ENCODE measurements at regions not wholly inside any gene's neighbourhood (a gene's known extent, or its start where the extent isn't known, plus 50 kb on each side); places are given as distances from the start of the nearest gene placed in this dataset.

- POLR2A ChIA-PET = no interaction called here
- Histone ChIP-seq H3K27me3 (replicated peaks in 2 of 5; ENCODE audit: control insufficient read depth in 4 of 5, insufficient read depth in 5 of 5, low read length in 4 of 5) (no peaks in the 10 kb centered on the region), H3K4me1 (ENCODE audit: control extremely low read depth in 1 of 4, control insufficient read depth in 4 of 4, insufficient read depth in 4 of 4, low read length in 3 of 4) (no peaks in the 10 kb centered on the region), H3K9me3 (ENCODE audit: control extremely low read depth in 1 of 5, control insufficient read depth in 4 of 5, insufficient read depth in 2 of 5, low read depth in 1 of 5, low read length in 4 of 5) (no peaks in the 10 kb centered on the region), H3K4me3 (ENCODE audit: control insufficient read depth in 1 of 7, extremely low read depth in 1 of 7, insufficient read depth in 4 of 7, low read depth in 2 of 7, low read length in 6 of 7) (no peak overlapping the region), H3K27ac (ENCODE audit: insufficient read depth in 1 of 2, low read depth in 1 of 2, low read length in 2 of 2, poor library complexity in 1 of 2, severe bottlenecking in 2 of 2) (no peak overlapping the region), H3K36me3 (ENCODE audit: control insufficient read depth in 4 of 4, insufficient read depth in 4 of 4, low read length in 3 of 4) (no peaks in the 10 kb centered on the region)
- 100% methylated on average over 3 of the region's 5 CpGs for WGBS (ENCODE audit: insufficient coverage)
- CTCF ChIA-PET = interaction anchor here (0.5 kb wide), 1 partner anchor 339 kb away, joined by 3 read pairs; no protein-coding TSS in a partner anchor
- DNase-seq = no peak
Observed at GRCh38 chr11:110858547-110858921, 146.3 kb upstream of the ARHGAP20 start.

DNA sequence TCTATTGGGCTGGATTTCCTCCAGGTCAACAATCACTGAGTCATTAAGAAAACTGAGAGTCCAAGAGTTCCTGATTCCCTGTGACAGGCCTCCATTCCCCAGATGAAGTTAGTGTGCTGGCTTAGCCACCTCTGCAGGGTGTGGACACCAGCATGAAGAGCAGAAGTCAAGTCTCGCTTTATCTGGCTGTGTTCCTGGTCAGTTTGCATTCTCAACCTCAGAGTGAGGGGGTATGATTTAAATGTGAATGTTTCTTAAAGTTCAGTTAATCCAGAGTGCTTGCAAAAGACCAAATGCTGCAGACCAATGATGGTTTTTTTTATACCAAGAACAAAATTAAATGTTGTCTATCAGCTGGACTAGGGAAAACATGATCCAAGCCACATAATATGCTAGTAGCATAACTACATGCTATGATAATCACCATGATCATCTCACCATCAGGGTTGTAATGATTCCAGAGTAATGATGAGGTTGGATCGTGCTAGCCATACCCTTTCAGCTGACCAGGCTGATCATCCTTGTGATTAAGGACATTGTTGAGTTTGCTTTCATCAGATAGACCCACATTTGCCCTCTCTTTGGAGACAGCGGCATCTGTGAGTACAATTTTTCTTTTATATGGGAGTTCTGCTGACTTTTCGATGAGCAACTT is 145.8 kb upstream of the ARHGAP20 start:
- Histone ChIP-seq H3K9me3 (ENCODE audit: control extremely low read depth in 1 of 5, control insufficient read depth in 4 of 5, insufficient read depth in 2 of 5, low read depth in 1 of 5, low read length in 4 of 5) (no peaks in the 10 kb centered on the region), H3K36me3 (ENCODE audit: control insufficient read depth in 4 of 4, insufficient read depth in 4 of 4, low read length in 3 of 4) (no peaks in the 10 kb centered on the region), H3K4me1 (ENCODE audit: control extremely low read depth in 1 of 4, control insufficient read depth in 4 of 4, insufficient read depth in 4 of 4, low read length in 3 of 4) (no peaks in the 10 kb centered on the region), H3K27me3 (replicated peaks in 2 of 5; ENCODE audit: control insufficient read depth in 4 of 5, insufficient read depth in 5 of 5, low read length in 4 of 5) (no peaks in the 10 kb centered on the region), H3K27ac (ENCODE audit: insufficient read depth in 1 of 2, low read depth in 1 of 2, low read length in 2 of 2, poor library complexity in 1 of 2, severe bottlenecking in 2 of 2) (no peak overlapping the region), H3K4me3 (ENCODE audit: control insufficient read depth in 1 of 7, extremely low read depth in 1 of 7, insufficient read depth in 4 of 7, low read depth in 2 of 7, low read length in 6 of 7) (no peak overlapping the region)
- 96% methylated on average over 4 of the region's 4 CpGs for WGBS (ENCODE audit: insufficient coverage)
- POLR2A ChIA-PET = no interaction called here
- CTCF ChIA-PET = no interaction called here
- no peak for DNase-seq

- Histone ChIP-seq H3K4me1 (ENCODE audit: control extremely low read depth in 1 of 4, control insufficient read depth in 4 of 4, insufficient read depth in 4 of 4, low read length in 3 of 4) (no peaks in the 10 kb centered on the region), H3K27ac (ENCODE audit: insufficient read depth in 1 of 2, low read depth in 1 of 2, low read length in 2 of 2, poor library complexity in 1 of 2, severe bottlenecking in 2 of 2) (no peak overlapping the region), H3K4me3 (ENCODE audit: control insufficient read depth in 1 of 7, extremely low read depth in 1 of 7, insufficient read depth in 4 of 7, low read depth in 2 of 7, low read length in 6 of 7) (no peak overlapping the region), H3K36me3 (ENCODE audit: control insufficient read depth in 4 of 4, insufficient read depth in 4 of 4, low read length in 3 of 4) (no peaks in the 10 kb centered on the region), H3K27me3 (replicated peaks in 2 of 5; ENCODE audit: control insufficient read depth in 4 of 5, insufficient read depth in 5 of 5, low read length in 4 of 5) (no peaks in the 10 kb centered on the region), H3K9me3 (ENCODE audit: control extremely low read depth in 1 of 5, control insufficient read depth in 4 of 5, insufficient read depth in 2 of 5, low read depth in 1 of 5, low read length in 4 of 5) (no peaks in the 10 kb centered on the region)
- no peak for DNase-seq
- WGBS (ENCODE audit: insufficient coverage) = 100% methylated on average over 1 of the region's 3 CpGs
- POLR2A ChIA-PET = no interaction called here
- CTCF ChIA-PET = no interaction called here
Observed at GRCh38 chr11:110856996-110857812, 145.0 kb upstream of the ARHGAP20 start.

- no peak overlapping the region for H3K4me3 ChIP-seq (ENCODE audit: control insufficient read depth in 1 of 7, extremely low read depth in 1 of 7, insufficient read depth in 4 of 7, low read depth in 2 of 7, low read length in 6 of 7)
- H3K9me3 ChIP-seq (ENCODE audit: control extremely low read depth in 1 of 5, control insufficient read depth in 4 of 5, insufficient read depth in 2 of 5, low read depth in 1 of 5, low read length in 4 of 5) = no peaks in the 10 kb centered on the region
- no peaks in the 10 kb centered on the region for H3K36me3 ChIP-seq (ENCODE audit: control insufficient read depth in 4 of 4, insufficient read depth in 4 of 4, low read length in 3 of 4)
- no peak overlapping the region for H3K27ac ChIP-seq (ENCODE audit: insufficient read depth in 1 of 2, low read depth in 1 of 2, low read length in 2 of 2, poor library complexity in 1 of 2, severe bottlenecking in 2 of 2)
- ChIA-PET POLR2A (no interaction called here), CTCF (no interaction called here)
- H3K27me3 ChIP-seq (replicated peaks in 2 of 5; ENCODE audit: control insufficient read depth in 4 of 5, insufficient read depth in 5 of 5, low read length in 4 of 5) = no peaks in the 10 kb centered on the region
- WGBS (ENCODE audit: insufficient coverage) = 100% methylated on average over 1 of the region's 3 CpGs
- no peaks in the 10 kb centered on the region for H3K4me1 ChIP-seq (ENCODE audit: control extremely low read depth in 1 of 4, control insufficient read depth in 4 of 4, insufficient read depth in 4 of 4, low read length in 3 of 4)
- no peak for DNase-seq
Observed at GRCh38 chr11:110856340-110856739, 144.1 kb upstream of the ARHGAP20 start.

DNA sequence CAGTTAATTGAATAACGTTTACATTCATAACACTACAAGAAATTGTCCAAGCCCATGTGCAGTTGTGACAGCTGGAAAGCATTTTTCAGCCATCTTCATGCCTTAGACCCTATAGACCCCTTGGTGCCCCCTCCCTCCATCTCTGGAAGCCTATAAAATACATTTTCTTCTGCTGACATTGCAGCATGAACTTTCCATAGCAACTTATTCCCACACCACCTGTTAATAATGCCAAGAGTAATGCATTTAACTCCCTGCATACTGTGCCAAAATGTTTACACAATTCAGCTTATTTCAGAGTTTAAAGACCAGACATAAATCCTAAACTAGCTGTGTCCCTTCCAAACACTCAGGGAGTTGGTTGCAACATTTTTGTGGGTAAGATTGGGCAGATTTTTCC is 143.0 kb upstream of the ARHGAP20 start:
- no peak for DNase-seq
- no peak overlapping the region for H3K27ac ChIP-seq (ENCODE audit: insufficient read depth in 1 of 2, low read depth in 1 of 2, low read length in 2 of 2, poor library complexity in 1 of 2, severe bottlenecking in 2 of 2)
- no peaks in the 10 kb centered on the region for H3K27me3 ChIP-seq (replicated peaks in 2 of 5; ENCODE audit: control insufficient read depth in 4 of 5, insufficient read depth in 5 of 5, low read length in 4 of 5)
- H3K4me3 ChIP-seq (ENCODE audit: control insufficient read depth in 1 of 7, extremely low read depth in 1 of 7, insufficient read depth in 4 of 7, low read depth in 2 of 7, low read length in 6 of 7) = no peak overlapping the region
- POLR2A ChIA-PET = no interaction called here
- CTCF ChIA-PET = no interaction called here
- 100% methylated on average over 1 of the region's 1 CpG for WGBS (ENCODE audit: insufficient coverage)
- H3K36me3 ChIP-seq (ENCODE audit: control insufficient read depth in 4 of 4, insufficient read depth in 4 of 4, low read length in 3 of 4) = no peaks in the 10 kb centered on the region
- H3K4me1 ChIP-seq (ENCODE audit: control extremely low read depth in 1 of 4, control insufficient read depth in 4 of 4, insufficient read depth in 4 of 4, low read length in 3 of 4) = no peaks in the 10 kb centered on the region
- H3K9me3 ChIP-seq (ENCODE audit: control extremely low read depth in 1 of 5, control insufficient read depth in 4 of 5, insufficient read depth in 2 of 5, low read depth in 1 of 5, low read length in 4 of 5) = no peaks in the 10 kb centered on the region

DNA sequence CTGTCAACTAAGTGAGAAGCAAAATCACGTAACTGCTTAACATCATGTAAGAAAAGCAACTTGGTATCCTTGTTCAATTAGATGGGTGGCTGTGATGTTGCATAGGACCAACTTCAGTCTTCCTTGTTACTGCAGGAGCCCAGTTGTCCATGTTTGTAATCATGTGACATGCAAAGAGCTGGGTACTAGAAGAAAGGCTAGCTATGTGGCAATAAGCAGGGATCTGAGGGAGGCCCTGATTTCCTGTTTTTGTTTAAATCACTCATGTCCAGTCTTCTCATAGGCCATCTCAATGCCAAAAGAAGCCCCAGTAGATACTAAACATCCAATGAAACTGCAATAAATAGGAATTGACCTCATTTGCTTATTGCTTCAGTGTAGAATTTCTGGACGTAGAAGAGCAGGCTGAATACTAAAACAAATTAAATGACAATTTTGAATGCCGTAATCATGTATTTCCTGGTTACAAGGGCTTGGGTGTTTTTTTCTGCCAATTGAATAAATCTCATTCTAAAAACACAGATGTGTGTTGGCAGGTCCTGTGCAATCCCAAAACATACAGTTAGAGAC is 140.8 kb upstream of the ARHGAP20 start:
- H3K27ac ChIP-seq (ENCODE audit: insufficient read depth in 1 of 2, low read depth in 1 of 2, low read length in 2 of 2, poor library complexity in 1 of 2, severe bottlenecking in 2 of 2) = no peak overlapping the region
- no peaks in the 10 kb centered on the region for H3K4me1 ChIP-seq (ENCODE audit: control extremely low read depth in 1 of 4, control insufficient read depth in 4 of 4, insufficient read depth in 4 of 4, low read length in 3 of 4)
- no peak overlapping the region for H3K4me3 ChIP-seq (ENCODE audit: control insufficient read depth in 1 of 7, extremely low read depth in 1 of 7, insufficient read depth in 4 of 7, low read depth in 2 of 7, low read length in 6 of 7)
- no peaks in the 10 kb centered on the region for H3K36me3 ChIP-seq (ENCODE audit: control insufficient read depth in 4 of 4, insufficient read depth in 4 of 4, low read length in 3 of 4)
- no CpG with 5 or more reads among the region's 3 CpGs for WGBS (ENCODE audit: insufficient coverage)
- no peaks in the 10 kb centered on the region for H3K9me3 ChIP-seq (ENCODE audit: control extremely low read depth in 1 of 5, control insufficient read depth in 4 of 5, insufficient read depth in 2 of 5, low read depth in 1 of 5, low read length in 4 of 5)
- DNase-seq = no peak
- POLR2A ChIA-PET = no interaction called here
- CTCF ChIA-PET = interaction anchor here (1.5 kb wide), 1 partner anchor 12 kb away, joined by 3 read pairs; no protein-coding TSS in a partner anchor
- H3K27me3 ChIP-seq (replicated peaks in 2 of 5; ENCODE audit: control insufficient read depth in 4 of 5, insufficient read depth in 5 of 5, low read length in 4 of 5) = no peaks in the 10 kb centered on the region

DNA sequence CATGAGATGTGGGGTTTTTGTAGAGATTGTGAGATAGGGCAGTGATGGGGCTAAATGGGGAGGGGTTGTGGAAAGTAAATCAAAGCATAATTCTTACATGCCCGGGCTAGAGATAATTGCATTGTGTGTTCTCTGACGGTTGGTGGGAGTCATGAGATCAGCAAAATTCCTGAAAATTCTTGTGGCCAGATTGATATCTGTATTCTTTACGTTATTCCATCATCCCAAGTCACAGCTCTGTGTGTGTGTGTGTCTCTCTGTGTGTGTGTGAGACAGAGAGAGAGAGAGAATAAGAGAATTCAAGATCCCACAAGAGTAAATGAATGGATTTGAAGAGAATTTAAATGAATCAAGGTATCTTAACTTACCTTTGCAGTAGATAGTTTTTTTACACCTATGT is 138.6 kb upstream of the ARHGAP20 start:
- no peak overlapping the region for H3K27ac ChIP-seq (ENCODE audit: insufficient read depth in 1 of 2, low read depth in 1 of 2, low read length in 2 of 2, poor library complexity in 1 of 2, severe bottlenecking in 2 of 2)
- H3K36me3 ChIP-seq (ENCODE audit: control insufficient read depth in 4 of 4, insufficient read depth in 4 of 4, low read length in 3 of 4) = no peaks in the 10 kb centered on the region
- H3K27me3 ChIP-seq (replicated peaks in 2 of 5; ENCODE audit: control insufficient read depth in 4 of 5, insufficient read depth in 5 of 5, low read length in 4 of 5) = no peaks in the 10 kb centered on the region
- POLR2A ChIA-PET = no interaction called here
- H3K9me3 ChIP-seq (ENCODE audit: control extremely low read depth in 1 of 5, control insufficient read depth in 4 of 5, insufficient read depth in 2 of 5, low read depth in 1 of 5, low read length in 4 of 5) = no peaks in the 10 kb centered on the region
- DNase-seq = no peak
- WGBS (ENCODE audit: insufficient coverage) = no CpG with 5 or more reads among the region's 3 CpGs
- no peak overlapping the region for H3K4me3 ChIP-seq (ENCODE audit: control insufficient read depth in 1 of 7, extremely low read depth in 1 of 7, insufficient read depth in 4 of 7, low read depth in 2 of 7, low read length in 6 of 7)
- CTCF ChIA-PET = no interaction called here
- H3K4me1 ChIP-seq (ENCODE audit: control extremely low read depth in 1 of 4, control insufficient read depth in 4 of 4, insufficient read depth in 4 of 4, low read length in 3 of 4) = no peaks in the 10 kb centered on the region
